CD4-positive, alpha-beta memory T cell (primary cell): ENCODE measurements at regions not wholly inside any gene's neighbourhood (a gene's known extent, or its start where the extent isn't known, plus 50 kb on each side); places are given as distances from the start of the nearest gene placed in this dataset.

Source experiments
- CTCF ChIA-PET: fragments of 350-600 bp; sonication (Branson Sonifier 250); formaldehyde crosslinking; loops from one replicate; lab custom pipeline; 2021; ENCODE audit warnings: inconsistent platforms; ENCODE audit not compliant: partially characterized antibody; lab: Charles Lee
- POLR2A ChIA-PET: fragments of 350-600 bp; sonication (Branson Sonifier 250); formaldehyde crosslinking; loops from one replicate; lab custom pipeline; 2021; ENCODE audit not compliant: partially characterized antibody; lab: Charles Lee
- DNase-seq, 5 donors: peaks; one replicate each; pipeline versions ENCODE4 v3.0.0 to v3.0.0-alpha.2; 2020 to 2022; ENCODE audit warnings: mixed read lengths in 1 of 5
- H3K27ac ChIP-seq: one replicate; pipeline ENCODE4 v1.7.0; 2013; ENCODE audit warnings: low read depth, low read length
- H3K27me3 ChIP-seq: 2 replicates; pipeline ENCODE4 v1.7.0; 2013; ENCODE audit warnings: mild to moderate bottlenecking, low read length, moderate library complexity; ENCODE audit not compliant: insufficient read depth
- H3K36me3 ChIP-seq: 2 replicates; pipeline ENCODE4 v1.7.0; 2013; ENCODE audit warnings: mild to moderate bottlenecking, low read length, moderate library complexity; ENCODE audit not compliant: insufficient read depth
- H3K4me1 ChIP-seq: 2 replicates; pipeline ENCODE4 v1.7.0; 2013; ENCODE audit warnings: mild to moderate bottlenecking, low read length, moderate library complexity; ENCODE audit not compliant: insufficient read depth
- H3K4me3 ChIP-seq, 2 donors: one replicate each; pipeline ENCODE4 v1.7.0; 2013; ENCODE audit warnings: low read length in 2 of 2, mild to moderate bottlenecking in 1 of 2
- H3K9me3 ChIP-seq, 2 donors: one replicate each; pipeline ENCODE4 v1.7.0; 2013; ENCODE audit warnings: low read length in 2 of 2, control low read depth in 1 of 2; ENCODE audit not compliant: control insufficient read depth in 1 of 2
- H3K27ac Mint-ChIP-seq, 7 donors: one replicate each; pipeline ENCODE4 v1.8.0; 2020 to 2021; ENCODE audit warnings: mixed read lengths in 7 of 7, mild to moderate bottlenecking in 6 of 7, inconsistent platforms in 3 of 7, moderate library complexity in 3 of 7
- H3K27me3 Mint-ChIP-seq, 2 donors: one replicate each; pipeline ENCODE4 v1.8.0; 2020 to 2021; ENCODE audit warnings: mixed read lengths in 2 of 2
- H3K36me3 Mint-ChIP-seq, 2 donors: one replicate each; pipeline ENCODE4 v1.8.0; 2020 to 2021; ENCODE audit warnings: mixed read lengths in 2 of 2, inconsistent platforms in 1 of 2, mild to moderate bottlenecking in 1 of 2
- H3K4me1 Mint-ChIP-seq, 4 donors: one replicate each; pipeline ENCODE4 v1.8.0; 2020 to 2021; ENCODE audit warnings: mixed read lengths in 4 of 4, mild to moderate bottlenecking in 1 of 4
- H3K4me3 Mint-ChIP-seq, 8 donors: one replicate each; pipeline ENCODE4 v1.8.0; 2020 to 2021; ENCODE audit warnings: mixed read lengths in 8 of 8, mild to moderate bottlenecking in 7 of 8, moderate library complexity in 6 of 8, inconsistent platforms in 3 of 8
- H3K9me3 Mint-ChIP-seq, 8 donors: one replicate each; pipeline ENCODE4 v1.8.0; 2020 to 2021; ENCODE audit warnings: mixed read lengths in 8 of 8, mild to moderate bottlenecking in 5 of 8, inconsistent platforms in 3 of 8, moderate library complexity in 1 of 8
- intact Hi-C: fragments of 100-400 bp; cut with micrococcal nuclease; formaldehyde crosslinking; loops from one replicate; pipeline ENCODE4 v1.15.1; 2023

DNA sequence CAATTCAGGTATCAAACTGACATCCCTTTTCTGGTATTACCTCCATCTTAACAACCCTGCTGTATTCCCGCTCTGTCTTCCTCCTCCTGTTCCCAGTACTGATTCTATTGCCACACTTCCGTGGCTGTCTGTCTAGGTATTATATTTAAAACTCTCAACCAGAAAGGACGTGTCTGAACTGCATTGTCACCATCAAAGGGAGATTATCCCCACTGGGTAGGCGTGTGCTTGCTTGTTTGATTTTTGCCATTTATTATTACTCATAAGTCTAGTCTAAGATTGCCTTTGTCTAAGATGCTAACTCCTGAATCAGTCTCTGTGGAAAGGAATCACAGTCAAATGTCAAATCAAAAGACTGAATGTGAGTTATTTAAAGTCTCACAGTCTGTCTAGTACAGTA lies 650.1 kb downstream of the KCNT2 start:
- Mint-ChIP-seq H3K36me3 (no peaks in the 10 kb centered on the region), H3K4me3 (no peak overlapping the region), H3K4me1 (no peaks in the 10 kb centered on the region), H3K27ac (no peak overlapping the region), H3K9me3 (no peaks in the 10 kb centered on the region), H3K27me3 (no peaks in the 10 kb centered on the region)
- intact Hi-C loops: no loop called here
- ChIA-PET CTCF (no interaction called here), POLR2A (no interaction called here)
- no peaks in the 10 kb centered on the region for H3K27me3 ChIP-seq
- no peak overlapping the region for H3K27ac ChIP-seq
- no peaks in the 10 kb centered on the region for H3K4me1 ChIP-seq
- H3K4me3 ChIP-seq: no peak overlapping the region
- no peaks in the 10 kb centered on the region for H3K9me3 ChIP-seq
- no peaks in the 10 kb centered on the region for H3K36me3 ChIP-seq
- DNase-seq: no peak

DNA sequence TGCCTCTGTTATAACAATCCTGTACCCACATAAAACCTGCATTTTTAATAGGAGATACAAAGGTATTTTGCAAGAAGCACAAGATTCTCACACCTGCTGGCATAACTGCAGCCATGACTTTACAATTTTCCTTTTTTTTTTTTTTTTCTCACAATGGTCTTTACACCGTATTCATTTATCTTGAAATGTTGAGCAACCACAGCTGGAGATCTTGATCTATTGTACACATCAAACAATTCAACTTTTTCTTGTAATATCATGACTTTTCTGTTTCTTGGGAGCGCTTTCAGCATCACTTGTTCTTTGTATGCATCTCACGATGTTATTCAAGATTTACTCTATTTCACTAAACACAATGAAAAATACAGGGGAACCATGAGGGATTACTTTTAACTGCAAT lies 651.4 kb downstream of the KCNT2 start:
- Histone ChIP-seq H3K27ac (no peak overlapping the region), H3K9me3 (no peaks in the 10 kb centered on the region), H3K36me3 (no peaks in the 10 kb centered on the region), H3K27me3 (no peaks in the 10 kb centered on the region), H3K4me3 (no peak overlapping the region), H3K4me1 (no peaks in the 10 kb centered on the region)
- ChIA-PET POLR2A (no interaction called here), CTCF (no interaction called here)
- H3K9me3 Mint-ChIP-seq: no peaks in the 10 kb centered on the region
- H3K4me1 Mint-ChIP-seq: no peaks in the 10 kb centered on the region
- no peak overlapping the region for H3K4me3 Mint-ChIP-seq
- no peaks in the 10 kb centered on the region for H3K27me3 Mint-ChIP-seq
- no peaks in the 10 kb centered on the region for H3K36me3 Mint-ChIP-seq
- DNase-seq: no peak
- no peak overlapping the region for H3K27ac Mint-ChIP-seq
- intact Hi-C loops: no loop called here

- no peaks in the 10 kb centered on the region for H3K4me1 ChIP-seq
- no peaks in the 10 kb centered on the region for H3K27me3 Mint-ChIP-seq
These were observed 653.4 kb downstream of the KCNT2 start for GRCh38 chr1:195954848-195955247.

GRCh38 chr1:195951313-195951712 lies 656.9 kb downstream of the KCNT2 start:
- H3K4me3 Mint-ChIP-seq: no peak overlapping the region
- no peak for DNase-seq
- intact Hi-C loops: no loop called here
- H3K27ac Mint-ChIP-seq: no peak overlapping the region
- Histone ChIP-seq H3K4me1 (no peaks in the 10 kb centered on the region), H3K27me3 (no peaks in the 10 kb centered on the region), H3K36me3 (no peaks in the 10 kb centered on the region), H3K27ac (no peak overlapping the region), H3K4me3 (no peak overlapping the region), H3K9me3 (no peaks in the 10 kb centered on the region)
- H3K36me3 Mint-ChIP-seq: no peaks in the 10 kb centered on the region
- H3K9me3 Mint-ChIP-seq: peaks cover 0 to 2% (median 0%) of the 10 kb centered on the region in 8 donors
- no peaks in the 10 kb centered on the region for H3K27me3 Mint-ChIP-seq
- CTCF ChIA-PET: no interaction called here
- POLR2A ChIA-PET: no interaction called here
- no peaks in the 10 kb centered on the region for H3K4me1 Mint-ChIP-seq

More at GRCh38 chr1:195954848-195955247, 653.4 kb downstream of the KCNT2 start:
- no peak overlapping the region for H3K27ac ChIP-seq
- intact Hi-C loops: no loop called here
- ChIA-PET POLR2A (no interaction called here), CTCF (no interaction called here)
- H3K27me3 ChIP-seq: no peaks in the 10 kb centered on the region
- H3K9me3 Mint-ChIP-seq: no peaks in the 10 kb centered on the region
- no peaks in the 10 kb centered on the region for H3K9me3 ChIP-seq
- no peak overlapping the region for H3K27ac Mint-ChIP-seq
- H3K4me3 Mint-ChIP-seq: no peak overlapping the region
- no peaks in the 10 kb centered on the region for H3K36me3 ChIP-seq
- DNase-seq: no peak
- H3K4me3 ChIP-seq: no peak overlapping the region
- no peaks in the 10 kb centered on the region for H3K4me1 Mint-ChIP-seq
- H3K36me3 Mint-ChIP-seq: no peaks in the 10 kb centered on the region

DNA sequence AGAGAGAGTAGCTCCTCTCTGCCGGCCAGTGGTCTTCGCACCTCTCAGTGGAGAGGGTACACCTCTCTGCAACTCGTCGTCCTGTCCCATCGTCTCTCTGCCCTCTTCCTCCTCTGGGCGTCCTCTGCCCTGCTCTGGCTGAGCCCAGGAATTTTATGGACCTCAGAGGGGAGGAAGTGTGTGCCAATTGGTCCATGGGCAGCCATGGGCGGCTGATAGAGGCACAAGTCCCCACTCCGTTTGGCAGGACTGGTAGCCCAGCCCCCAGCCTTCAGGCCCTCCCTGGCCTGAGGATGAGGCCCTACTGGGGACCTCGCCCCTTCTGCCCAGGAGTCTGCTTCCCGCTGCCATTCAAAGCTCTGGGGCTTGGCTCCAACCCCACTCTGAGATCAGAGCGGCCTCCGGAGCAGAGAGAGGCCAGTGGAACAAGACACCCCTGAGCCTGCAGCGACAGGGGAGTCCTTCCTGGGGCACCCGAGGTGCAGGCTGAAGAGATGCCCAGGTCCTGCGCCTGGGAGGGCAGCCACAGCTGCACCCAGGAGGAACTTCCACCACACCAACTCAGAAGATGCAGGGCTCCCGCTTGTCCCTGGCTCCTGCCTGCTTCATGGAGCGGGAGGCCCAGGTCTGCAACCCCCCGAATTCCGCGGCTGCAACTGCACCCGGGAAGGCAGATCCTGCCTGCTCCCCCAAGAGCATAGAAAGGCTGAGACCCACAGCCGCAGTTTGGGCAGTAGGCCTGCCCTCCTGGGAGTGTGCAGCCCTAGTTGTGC lies 659.9 kb downstream of the KCNT2 start:
- no peaks in the 10 kb centered on the region for H3K27me3 Mint-ChIP-seq
- no peaks in the 10 kb centered on the region for H3K36me3 Mint-ChIP-seq
- Histone ChIP-seq H3K36me3 (no peaks in the 10 kb centered on the region), H3K9me3 (no peaks in the 10 kb centered on the region), H3K27me3 (no peaks in the 10 kb centered on the region), H3K4me3 (no peak overlapping the region), H3K4me1 (no peaks in the 10 kb centered on the region), H3K27ac (no peak overlapping the region)
- peaks cover 0 to 2% (median 0%) of the 10 kb centered on the region in 8 donors for H3K9me3 Mint-ChIP-seq
- no peak for DNase-seq
- intact Hi-C loops: no loop called here
- H3K27ac Mint-ChIP-seq: no peak overlapping the region
- no peaks in the 10 kb centered on the region for H3K4me1 Mint-ChIP-seq
- CTCF ChIA-PET: no interaction called here
- no peak overlapping the region for H3K4me3 Mint-ChIP-seq
- POLR2A ChIA-PET: no interaction called here

- intact Hi-C loops: no loop called here
These were observed 661.7 kb downstream of the KCNT2 start for GRCh38 chr1:195946500-195946899.

GRCh38 chr1:195941795-195942194 lies 666.4 kb downstream of the KCNT2 start:
- no peaks in the 10 kb centered on the region for H3K9me3 ChIP-seq
- no peak for DNase-seq
- no peak overlapping the region for H3K4me3 ChIP-seq
- Mint-ChIP-seq H3K27ac (no peak overlapping the region), H3K27me3 (no peaks in the 10 kb centered on the region), H3K4me3 (no peak overlapping the region), H3K36me3 (no peaks in the 10 kb centered on the region), H3K4me1 (no peaks in the 10 kb centered on the region), H3K9me3 (no peaks in the 10 kb centered on the region)
- ChIA-PET CTCF (no interaction called here), POLR2A (no interaction called here)
- intact Hi-C loops: no loop called here
- H3K4me1 ChIP-seq: no peaks in the 10 kb centered on the region
- H3K27ac ChIP-seq: no peak overlapping the region
- no peaks in the 10 kb centered on the region for H3K36me3 ChIP-seq
- no peaks in the 10 kb centered on the region for H3K27me3 ChIP-seq

More at GRCh38 chr1:195946500-195946899, 661.7 kb downstream of the KCNT2 start:
- Mint-ChIP-seq H3K9me3 (peaks cover 0 to 2% (median 0%) of the 10 kb centered on the region in 8 donors), H3K4me1 (no peaks in the 10 kb centered on the region), H3K36me3 (no peaks in the 10 kb centered on the region), H3K4me3 (no peak overlapping the region), H3K27me3 (no peaks in the 10 kb centered on the region), H3K27ac (no peak overlapping the region)
- ChIA-PET CTCF (no interaction called here), POLR2A (no interaction called here)
- DNase-seq: no peak
- no peaks in the 10 kb centered on the region for H3K4me1 ChIP-seq
- H3K9me3 ChIP-seq: no peaks in the 10 kb centered on the region
- no peaks in the 10 kb centered on the region for H3K36me3 ChIP-seq
- H3K27ac ChIP-seq: no peak overlapping the region
- no peaks in the 10 kb centered on the region for H3K27me3 ChIP-seq
- no peak overlapping the region for H3K4me3 ChIP-seq
